Left kidney (tissue), 1 donor: ENCODE measurements at regions not wholly inside any gene's neighbourhood (a gene's known extent, or its start where the extent isn't known, plus 50 kb on each side); places are given as distances from the start of the nearest gene placed in this dataset.
"Not testable (repeated sequence)": the region's sequence is repeated elsewhere in the genome, so short reads cannot be mapped to it uniquely, and the experiment has no call there.

Experiments used
- DNase-seq: peaks from one replicate; pipeline ENCODE4 v3.0.0-alpha.2; 2013

DNA sequence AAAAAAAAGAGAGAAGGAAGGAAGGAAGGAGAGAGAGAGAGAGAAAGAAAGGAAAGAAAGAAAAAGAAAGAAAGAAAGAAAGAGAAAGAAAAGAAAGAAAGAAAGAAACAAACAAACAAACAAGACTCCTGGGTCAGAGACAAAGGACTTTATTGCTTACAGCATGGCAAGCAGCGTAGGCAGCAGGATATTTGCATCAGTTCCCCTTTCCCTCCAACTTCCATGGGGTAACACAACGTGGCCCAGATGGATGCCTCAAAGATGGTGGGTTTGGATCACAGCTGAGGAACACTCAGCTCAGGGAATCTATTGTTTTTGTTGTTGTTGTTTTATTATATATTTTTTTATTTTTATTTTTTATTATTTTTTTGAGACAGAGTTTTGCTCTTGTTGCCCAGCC, 128.5 kb upstream of the VKORC1L1 start:
- no peak for DNase-seq

DNA sequence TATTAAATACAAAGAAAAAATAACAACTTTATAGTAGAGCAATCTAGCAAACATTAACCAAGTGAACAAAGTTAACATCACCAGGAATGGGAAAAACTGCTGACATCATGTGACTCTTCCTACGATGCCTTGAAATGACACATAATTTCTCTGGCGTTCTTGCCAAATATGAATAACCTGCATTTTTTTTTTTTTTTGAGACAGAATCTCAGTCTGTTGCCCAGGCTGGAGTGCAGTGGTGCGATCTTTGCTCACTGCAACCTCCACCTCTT, 126.5 kb upstream of the VKORC1L1 start:
- DNase-seq: no peak

DNA sequence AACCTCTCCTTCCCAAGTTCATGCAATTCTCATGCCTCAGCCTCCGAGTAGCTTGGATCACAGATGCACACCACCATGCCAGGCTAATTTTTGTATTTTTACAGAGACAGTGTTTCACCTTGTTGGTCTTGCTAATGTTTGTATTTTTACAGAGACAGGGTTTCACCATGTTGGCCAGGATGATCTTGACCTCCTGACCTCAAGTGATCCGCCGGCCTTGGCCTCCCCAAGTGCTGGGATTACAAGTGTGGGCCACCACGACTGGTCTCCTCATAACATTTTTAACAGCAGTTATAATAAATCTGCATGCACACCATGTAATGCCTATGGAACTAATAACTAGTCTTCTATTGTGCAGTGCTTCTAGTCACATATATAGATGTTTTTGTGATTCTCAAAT, 123.8 kb upstream of the VKORC1L1 start:
- DNase-seq: no peak

DNA sequence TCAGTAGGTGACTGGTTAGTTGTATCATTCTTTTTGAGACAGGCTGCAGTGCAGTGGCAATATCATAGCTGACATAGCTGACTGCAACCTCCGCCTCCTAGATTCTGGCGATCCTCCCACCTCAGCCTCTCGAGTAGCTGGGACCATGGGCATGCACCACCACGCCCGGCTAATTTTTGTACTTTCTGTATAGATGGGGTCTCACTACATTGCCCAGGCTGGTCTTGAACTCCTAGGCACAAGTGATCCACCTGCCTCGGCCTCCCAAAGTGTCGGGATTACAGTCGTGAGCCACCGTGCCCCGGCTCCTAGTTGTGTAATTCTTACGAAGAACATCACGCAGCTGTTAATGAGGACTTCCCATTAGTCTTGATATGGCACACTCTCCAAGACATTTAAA, 123.4 kb upstream of the VKORC1L1 start:
- DNase-seq: no peak

DNA sequence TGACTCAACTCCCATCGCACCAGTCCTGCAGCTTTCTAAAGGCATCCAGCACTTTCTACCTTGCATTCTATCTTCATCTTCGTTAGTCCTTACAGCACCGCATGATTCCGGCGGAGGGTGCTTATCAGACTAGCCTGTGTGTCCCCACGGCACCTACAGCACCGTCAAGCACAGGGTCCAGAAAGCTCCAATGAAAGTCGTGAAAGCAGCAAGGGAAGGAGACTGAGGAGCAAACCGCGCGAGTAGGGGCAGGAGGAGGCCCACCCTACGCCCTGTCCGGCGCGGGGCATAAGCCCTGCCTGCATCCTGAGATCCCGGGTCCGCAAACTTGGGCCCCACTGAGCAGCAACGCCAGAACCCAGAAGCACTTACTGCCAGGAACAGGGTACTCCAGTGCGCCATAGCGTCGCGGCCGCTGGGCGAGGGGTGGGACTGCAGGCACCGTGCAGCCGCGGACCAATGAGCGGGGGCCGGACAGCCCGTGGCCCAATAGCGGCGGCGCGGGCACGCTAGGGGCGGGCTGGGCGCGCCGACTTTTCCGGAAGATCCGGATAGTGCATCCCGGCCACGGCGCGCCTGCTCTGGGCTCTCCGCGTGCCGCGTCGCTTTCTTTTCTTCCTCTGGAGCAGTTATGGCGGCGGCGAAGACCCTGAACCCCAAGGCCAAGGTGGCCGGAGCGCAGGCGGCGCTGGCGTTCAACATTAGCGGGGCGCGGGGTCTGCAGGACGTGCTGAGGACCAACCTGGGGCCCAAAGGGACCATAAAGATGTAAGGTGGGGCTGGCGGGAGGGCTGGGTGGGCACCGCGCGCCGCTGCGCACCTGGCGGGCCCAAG, 122.1 kb upstream of the VKORC1L1 start:
- peak; percentile 85 for DNase-seq

DNA sequence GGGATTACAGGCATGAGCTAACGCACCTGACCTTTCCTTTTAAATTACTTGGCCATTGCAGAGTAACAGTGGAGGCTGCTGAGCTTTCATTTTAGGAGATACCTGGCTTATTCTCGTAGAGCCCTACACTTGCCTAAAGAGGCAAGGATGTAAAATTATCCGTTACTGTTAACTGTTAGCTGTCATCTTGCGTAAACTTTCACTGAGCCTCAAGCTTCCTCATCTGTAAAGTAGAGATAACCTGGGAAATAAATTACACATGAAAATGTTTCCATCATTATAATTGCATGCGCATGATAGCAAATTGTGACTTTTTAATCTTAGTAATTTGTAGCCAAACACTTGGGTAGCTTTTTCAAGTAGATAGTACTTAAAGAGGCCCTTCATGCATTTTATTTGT, 118.8 kb upstream of the VKORC1L1 start:
- DNase-seq: not testable (repeated sequence)

DNA sequence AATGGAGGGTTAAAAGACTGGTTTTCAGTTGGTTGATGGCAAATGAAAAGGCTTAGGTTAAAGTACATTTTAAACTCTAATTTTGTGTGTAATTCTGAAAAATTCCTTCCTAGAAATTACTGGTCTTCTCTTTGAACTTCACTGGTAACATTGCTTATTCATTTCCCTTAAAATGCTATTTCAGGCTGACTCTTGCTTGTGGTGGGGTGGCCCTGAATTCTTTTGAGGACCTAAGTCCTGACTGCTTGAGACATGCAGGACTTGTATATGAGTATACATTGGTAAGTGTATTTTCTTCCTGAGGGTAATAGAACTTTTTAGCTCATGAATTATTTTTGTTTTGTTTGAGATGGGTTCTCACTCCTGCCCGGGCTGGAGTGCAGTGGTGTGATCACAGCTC, 113.9 kb upstream of the VKORC1L1 start:
- DNase-seq: not testable (repeated sequence)

DNA sequence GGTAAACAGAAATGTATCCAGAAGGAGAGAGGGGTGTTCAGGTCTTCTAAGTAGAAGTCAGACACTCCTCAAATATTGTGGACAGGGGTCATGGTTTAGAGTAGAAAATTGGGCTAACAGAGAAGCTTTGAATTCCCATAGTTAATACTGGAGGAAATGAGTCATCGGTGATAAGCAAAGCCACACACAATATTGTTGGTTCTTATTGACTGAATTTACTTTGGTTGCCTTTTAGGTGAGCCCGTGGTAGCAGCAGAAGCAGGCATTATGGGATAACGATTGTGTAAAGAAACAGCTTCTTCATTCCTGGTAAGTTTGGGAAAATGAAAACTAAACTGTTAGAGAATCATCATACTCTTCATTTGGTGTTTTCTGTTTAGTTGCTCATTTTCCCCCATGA, 110.2 kb upstream of the VKORC1L1 start:
- not testable (repeated sequence) for DNase-seq

DNA sequence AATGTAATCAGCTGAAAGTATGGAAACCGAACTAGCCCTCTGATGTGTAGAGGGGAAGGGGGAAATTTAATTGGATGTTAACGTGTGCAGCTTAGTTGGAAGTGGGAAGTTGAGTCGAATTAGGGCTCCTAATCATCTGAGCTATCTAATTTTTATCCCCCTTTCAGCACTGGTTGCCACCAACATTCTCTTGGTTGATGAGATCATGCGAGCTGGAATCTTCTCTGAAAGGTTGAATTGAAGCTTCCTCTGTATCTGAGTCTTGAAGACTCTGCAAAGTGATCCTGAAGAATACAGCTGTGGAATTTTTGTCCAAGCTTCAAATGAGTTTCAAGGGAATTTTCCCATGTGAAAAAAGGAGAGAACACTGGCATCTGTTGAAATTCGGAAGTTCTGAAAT, 109.8 kb upstream of the VKORC1L1 start:
- DNase-seq: not testable (repeated sequence)

DNA sequence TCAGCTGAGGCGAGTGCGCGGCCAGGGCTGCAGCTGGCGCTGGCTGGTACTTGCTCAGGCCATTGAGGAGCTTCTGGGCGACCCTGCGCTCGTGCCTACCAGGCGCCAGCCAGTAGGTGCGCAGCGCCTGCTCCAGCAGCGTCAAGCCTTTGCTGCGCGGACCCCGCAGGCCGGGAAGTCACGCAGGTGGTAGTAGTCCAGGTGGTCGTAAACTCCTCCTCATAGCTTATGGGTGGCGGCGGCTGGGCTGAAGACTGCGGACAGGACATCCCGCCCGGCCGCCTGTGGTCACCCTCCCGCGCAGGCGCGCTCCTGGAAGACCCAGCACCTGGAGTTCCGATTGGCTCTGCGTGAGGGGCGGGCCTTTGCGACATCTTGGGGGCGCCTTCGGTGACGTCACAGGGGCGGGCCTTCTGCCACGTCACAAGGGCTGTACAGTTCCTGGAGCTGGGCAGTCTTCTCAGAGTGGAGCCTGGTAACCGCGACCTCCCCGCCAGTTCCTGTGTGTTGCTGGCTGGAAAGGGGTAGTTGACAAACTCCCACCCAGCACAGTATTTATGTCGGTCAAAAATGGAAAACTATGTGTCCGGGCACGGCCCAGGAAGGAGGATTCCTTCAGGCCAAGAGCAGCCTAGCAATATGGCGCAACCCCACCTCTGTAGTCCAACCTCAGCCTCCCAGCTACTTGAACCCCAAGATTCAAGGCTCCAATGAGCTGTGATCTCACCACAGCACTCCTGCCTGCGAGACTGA, 102.2 kb upstream of the VKORC1L1 start:
- DNase-seq: peak; percentile 92

DNA sequence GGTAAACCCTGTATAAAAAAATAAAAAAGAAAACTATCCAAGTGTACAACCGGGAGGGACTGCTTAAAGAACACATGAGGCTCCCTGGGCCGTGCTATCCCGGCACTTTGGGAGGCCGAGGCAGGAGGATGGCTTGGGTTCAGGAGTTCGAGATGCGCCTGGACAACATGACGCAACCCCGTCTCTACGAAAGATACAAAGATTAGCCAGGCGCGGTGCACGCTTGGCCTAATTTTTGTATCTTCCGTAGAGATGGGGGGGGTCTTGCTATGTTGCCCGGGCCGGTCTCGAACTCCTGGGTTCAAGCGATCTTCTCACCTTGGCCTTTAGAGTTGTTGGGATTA, 101.7 kb upstream of the VKORC1L1 start:
- not testable (repeated sequence) for DNase-seq

DNA sequence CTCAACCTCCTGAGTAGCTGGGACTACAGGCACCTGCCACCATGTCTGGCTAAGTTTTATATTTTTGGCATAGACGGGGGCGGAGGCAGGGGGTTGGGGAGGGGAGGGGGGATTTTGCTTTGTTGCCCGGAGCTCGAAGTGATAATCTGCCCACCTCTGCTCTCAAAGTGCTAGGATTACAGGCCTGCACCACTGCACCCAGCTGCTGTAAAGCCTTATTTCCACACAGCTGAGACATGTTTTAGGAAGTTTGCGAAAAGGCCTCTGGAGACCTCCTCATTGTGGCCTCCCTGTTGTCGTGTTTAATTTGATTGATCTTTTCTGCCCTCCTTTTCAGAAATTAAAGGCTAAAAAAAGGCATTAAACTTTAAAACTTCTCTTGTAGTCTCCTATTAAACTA, 96.2 kb upstream of the VKORC1L1 start:
- DNase-seq: not testable (repeated sequence)

DNA sequence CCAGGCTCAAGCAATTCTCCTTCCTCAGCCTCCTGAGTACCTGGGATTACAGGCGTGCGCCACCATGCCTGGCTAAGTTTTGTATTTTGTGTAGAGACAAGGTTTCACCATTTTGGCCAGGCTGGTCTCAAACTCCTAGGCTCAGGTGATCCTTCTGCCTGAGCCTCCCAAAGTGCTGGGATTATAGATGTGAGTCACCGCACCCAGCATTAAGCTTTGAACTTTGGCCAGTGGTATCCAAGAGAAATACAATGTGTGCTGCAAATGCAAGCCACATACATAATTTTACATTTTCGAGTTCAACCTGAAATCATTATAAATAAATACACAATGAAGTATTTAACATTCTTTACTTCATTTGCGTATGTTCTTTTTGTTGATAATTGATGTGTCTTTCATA, 82.9 kb upstream of the VKORC1L1 start:
- DNase-seq: not testable (repeated sequence)

DNA sequence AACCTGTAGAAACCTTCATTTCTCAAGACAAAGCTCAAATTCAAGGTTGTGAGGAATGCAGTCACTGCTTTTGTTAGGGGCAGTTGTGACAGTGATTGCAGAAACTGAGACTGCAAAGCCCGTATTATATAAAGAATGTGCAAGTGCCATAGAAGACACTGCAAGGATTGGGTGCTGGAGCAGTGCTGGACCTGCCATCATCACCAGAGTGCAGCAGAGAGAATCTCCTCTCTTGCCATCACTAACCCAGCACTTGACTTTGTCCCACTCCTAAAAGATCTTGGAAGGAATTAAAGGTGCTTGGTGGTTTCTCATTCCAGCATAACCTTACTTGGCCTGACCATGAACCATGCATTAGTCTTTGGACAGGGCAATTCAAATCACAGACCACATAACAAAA, 81.1 kb upstream of the VKORC1L1 start:
- not testable (repeated sequence) for DNase-seq

DNA sequence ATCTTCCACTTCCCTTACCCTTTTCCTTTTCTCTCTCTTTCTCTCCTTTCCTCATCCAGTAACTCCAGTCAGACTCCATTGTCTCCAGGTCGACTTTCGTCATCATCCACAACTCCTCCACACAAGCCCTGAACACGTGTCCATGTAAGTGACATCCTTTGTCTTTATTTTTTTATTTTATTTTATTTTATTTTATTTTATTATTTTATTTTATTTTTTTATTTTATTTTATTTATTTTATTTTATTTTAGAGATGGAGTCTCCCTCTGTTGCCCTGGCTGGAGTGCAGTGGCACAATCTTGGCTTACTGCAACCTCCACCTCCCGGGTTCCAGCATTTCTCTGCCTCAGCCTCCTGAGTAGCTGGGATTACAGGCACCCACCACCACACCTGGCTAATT, 80.1 kb upstream of the VKORC1L1 start:
- not testable (repeated sequence) for DNase-seq

DNA sequence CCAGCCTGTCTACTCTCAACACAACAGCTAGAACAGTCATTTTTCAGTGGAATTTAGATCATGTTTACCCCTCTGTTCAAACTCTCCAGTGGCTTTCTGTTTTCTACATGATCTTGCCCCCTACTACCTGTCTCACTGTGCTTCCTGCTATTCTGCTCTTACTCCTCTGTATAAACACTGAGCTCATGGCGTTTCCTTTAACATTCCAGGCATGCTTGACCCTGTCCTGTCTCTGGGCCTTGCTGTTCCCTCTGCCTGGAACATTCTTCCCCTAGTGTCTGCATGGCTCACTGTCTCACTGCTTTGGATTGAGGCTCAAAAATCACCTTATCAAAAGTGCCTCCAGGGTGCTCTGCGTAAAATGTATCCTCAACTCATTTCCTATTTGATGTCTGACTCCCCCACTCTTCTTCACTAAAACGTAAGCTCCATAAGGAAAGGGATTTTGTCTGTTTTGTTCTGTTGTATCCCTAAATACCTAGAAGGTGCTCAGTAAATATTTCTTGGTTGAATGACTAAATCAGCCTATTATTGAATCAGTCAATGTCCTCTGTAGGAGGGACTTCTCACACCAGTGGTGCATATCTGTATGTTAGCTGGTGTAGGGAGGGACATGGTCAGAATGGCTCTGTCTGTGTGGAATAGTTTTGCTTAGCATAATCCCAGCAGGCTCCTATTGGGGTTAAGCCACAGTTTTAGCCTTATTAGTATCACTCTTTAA, 78.0 kb upstream of the VKORC1L1 start:
- not testable (repeated sequence) for DNase-seq

DNA sequence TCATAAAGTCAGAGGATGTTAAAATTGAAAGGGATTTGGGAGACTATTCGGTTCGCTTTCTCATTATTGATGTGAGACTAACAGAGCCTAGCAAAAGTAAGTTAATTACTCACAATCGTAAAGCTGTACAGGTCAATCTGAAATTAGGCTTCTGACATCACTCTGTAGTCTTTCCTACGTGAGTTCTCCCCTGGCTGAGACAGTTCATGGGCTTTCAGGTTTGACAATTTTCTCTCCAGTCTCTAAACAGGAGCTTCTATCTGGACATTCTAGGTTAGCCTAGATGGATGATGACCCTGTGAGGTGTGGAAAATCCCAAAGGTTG, 77.5 kb upstream of the VKORC1L1 start:
- not testable (repeated sequence) for DNase-seq

DNA sequence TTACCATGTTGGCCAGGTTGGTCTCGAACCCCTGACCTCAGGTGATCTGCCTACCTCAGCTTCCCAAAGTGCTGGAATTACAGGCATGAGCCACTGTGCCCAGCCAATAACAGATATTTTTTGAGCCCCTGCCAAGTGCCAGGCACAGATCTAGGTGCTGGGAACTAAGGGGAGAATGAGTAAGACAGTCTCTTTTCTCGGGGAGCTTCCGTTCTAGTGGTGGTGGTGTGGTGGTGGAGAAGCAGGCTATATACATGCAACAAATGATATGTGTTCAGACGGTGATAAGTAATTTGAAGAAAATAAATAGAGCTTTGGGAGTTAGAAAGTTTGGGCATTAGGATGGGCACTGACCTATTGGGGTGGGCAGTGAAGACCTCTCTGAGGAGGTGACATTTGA, 76.7 kb upstream of the VKORC1L1 start:
- no peak for DNase-seq

DNA sequence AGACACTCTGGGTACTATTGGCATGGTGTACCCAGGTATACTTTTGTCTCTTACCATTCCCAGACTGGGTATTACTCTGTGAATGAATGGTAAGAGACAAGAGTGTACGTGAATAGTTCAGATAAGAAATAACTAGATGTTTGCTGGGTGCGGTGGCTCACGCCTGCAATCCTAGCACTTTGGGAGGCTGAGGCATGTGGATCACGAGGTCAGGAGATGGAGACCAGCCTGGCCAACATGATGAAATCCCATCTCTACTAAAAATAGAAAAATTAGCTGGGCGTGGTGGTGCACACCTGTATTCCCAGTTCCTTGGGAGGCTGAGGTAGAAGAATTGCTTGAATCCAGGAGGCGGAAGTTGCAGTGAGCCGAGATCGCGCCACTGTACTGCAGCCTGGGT, 75.8 kb upstream of the VKORC1L1 start:
- DNase-seq: not testable (repeated sequence)

DNA sequence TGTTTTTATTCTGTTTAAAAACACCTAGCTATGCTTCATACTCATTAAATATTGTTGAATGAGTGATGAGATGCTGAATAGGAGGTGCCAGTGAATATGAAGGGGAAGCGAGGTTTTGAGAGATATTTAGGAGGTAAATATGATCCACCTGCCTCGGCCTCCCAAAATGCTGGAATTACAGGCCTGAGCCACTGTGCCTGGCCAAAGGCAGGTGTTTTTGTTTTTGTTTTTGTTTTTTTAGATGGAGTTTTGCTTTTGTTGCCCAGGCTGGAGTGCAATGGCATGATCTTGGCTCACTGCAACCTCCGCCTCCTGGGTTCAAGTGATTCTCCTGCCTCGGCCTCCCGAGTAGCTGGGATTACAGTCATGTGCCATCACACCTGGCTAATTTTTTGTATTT, 75.3 kb upstream of the VKORC1L1 start:
- not testable (repeated sequence) for DNase-seq

DNA sequence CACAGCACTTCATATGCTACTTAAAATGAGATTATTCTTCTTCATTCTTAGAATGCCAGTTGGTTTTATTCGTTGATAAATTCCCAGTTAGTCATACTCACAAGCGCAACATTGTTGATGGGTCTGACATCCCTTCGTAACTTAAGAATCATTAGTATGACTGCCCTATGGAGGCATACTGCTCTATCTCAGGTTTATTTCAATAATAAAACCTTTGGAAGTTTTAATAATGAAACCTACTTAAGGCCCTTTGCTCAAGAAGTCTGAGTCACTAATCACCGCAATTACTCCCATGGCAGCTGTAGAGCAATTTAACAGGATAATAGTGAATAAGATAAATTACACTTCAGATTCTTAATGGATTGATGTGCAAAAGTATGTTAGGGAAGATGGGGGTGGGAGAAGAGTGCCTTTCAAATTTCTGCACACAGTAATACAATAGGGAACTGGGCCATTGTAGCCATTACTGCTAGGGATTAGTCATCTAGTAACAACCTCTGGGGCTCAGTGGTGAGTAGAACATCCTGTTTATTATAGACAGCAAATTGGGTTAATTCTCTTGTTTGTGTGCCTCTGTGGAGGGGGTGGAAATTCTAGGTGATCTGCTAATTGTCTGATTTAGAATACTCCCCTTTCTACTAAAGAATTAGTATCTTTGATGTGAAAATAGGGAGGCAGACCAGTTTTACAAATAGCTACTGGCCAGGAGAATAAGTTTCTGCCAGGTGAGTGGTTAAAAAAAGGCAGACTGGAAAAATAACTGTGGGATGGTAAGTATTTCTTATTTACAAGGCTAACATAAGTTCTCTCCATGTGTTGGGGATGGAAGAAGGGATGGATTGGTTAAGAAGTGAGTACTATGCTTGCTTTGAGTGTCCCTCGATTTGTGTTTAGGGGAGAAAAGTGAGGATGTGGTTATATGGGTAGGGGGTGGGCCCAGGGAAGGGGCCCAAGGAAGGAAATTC, 74.5 kb upstream of the VKORC1L1 start:
- DNase-seq: no peak

DNA sequence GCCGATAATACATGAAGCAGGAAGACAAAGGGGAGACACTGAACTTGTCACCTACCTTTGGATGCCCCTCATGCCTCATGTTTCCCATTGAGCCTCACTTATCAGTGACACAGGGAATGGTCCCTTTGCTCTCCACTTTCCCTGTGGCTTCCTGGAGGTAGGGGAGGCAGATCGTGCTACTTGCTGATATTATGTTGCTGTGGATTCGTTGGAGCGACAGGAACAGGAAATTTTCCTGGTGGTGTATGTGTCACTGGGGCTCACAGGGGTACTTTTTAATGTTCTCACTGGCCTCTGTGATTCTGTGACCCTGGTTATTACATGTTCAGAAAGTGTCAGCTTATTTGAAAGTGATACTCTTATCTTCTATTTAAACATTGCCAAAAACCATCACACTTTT, 72.7 kb upstream of the VKORC1L1 start:
- not testable (repeated sequence) for DNase-seq
